ENCODE measurements at regions not wholly inside any gene's neighbourhood (a gene's known extent, or its start where the extent isn't known, plus 50 kb on each side); places are given as distances from the start of the nearest gene placed in this dataset.

- Mint-ChIP-seq H3K9me3 (no peaks in the 10 kb centered on the region), H3K4me1 (ENCODE audit: low read depth) (peaks cover 50% of the 10 kb centered on the region), H3K27ac (no peak overlapping the region), H3K27me3 (ENCODE audit: insufficient read depth) (no peaks in the 10 kb centered on the region), H3K36me3 (ENCODE audit: low read depth) (no peaks in the 10 kb centered on the region; the same call in 1 of the 2 replicates), H3K4me3 (no peak overlapping the region)
- TF ChIP-seq CTCF (IDR thresholded peaks at IDR 0.05), result no peak
- DNase-seq, result no peak
Observed at GRCh38 chr12:84135586-84136279, 776.9 kb downstream of the SLC6A15 start.

GRCh38 chr12:84134797-84135366 lies 777.7 kb downstream of the SLC6A15 start:
- Mint-ChIP-seq H3K27me3 (ENCODE audit: insufficient read depth) (no peaks in the 10 kb centered on the region), H3K4me1 (ENCODE audit: low read depth) (peaks cover 57% of the 10 kb centered on the region), H3K9me3 (no peaks in the 10 kb centered on the region), H3K27ac (no peak overlapping the region), H3K36me3 (ENCODE audit: low read depth) (no peaks in the 10 kb centered on the region; the same call in 1 of the 2 replicates), H3K4me3 (no peak overlapping the region)
- TF ChIP-seq CTCF (IDR thresholded peaks at IDR 0.05), result no peak
- no peak for DNase-seq

GRCh38 chr12:84131076-84131475 lies 781.5 kb downstream of the SLC6A15 start:
- H3K36me3 Mint-ChIP-seq (ENCODE audit: low read depth), result no peaks in the 10 kb centered on the region; the same call in 1 of the 2 replicates
- DNase-seq, result peak; percentile 48
- H3K9me3 Mint-ChIP-seq, result no peaks in the 10 kb centered on the region
- peak overlapping the region; percentile 41 for H3K4me3 Mint-ChIP-seq
- H3K4me1 Mint-ChIP-seq (ENCODE audit: low read depth), result peaks cover 43% of the 10 kb centered on the region
- H3K27ac Mint-ChIP-seq, result peak overlapping the region; percentile 80
- no peak for TF ChIP-seq CTCF (IDR thresholded peaks at IDR 0.05)
- no peaks in the 10 kb centered on the region for H3K27me3 Mint-ChIP-seq (ENCODE audit: insufficient read depth)

GRCh38 chr12:84128117-84128991 lies 784.2 kb downstream of the SLC6A15 start:
- Mint-ChIP-seq H3K36me3 (ENCODE audit: low read depth) (no peaks in the 10 kb centered on the region; the same call in 1 of the 2 replicates), H3K4me1 (ENCODE audit: low read depth) (peaks cover 23% of the 10 kb centered on the region), H3K27me3 (ENCODE audit: insufficient read depth) (no peaks in the 10 kb centered on the region), H3K4me3 (no peak overlapping the region), H3K27ac (no peak overlapping the region), H3K9me3 (no peaks in the 10 kb centered on the region)
- no peak for TF ChIP-seq CTCF (IDR thresholded peaks at IDR 0.05)
- DNase-seq, result no peak

GRCh38 chr12:84124211-84124610 lies 788.4 kb downstream of the SLC6A15 start:
- no peak for TF ChIP-seq CTCF (IDR thresholded peaks at IDR 0.05)
- H3K4me1 Mint-ChIP-seq (ENCODE audit: low read depth), result no peaks in the 10 kb centered on the region
- H3K27ac Mint-ChIP-seq, result no peak overlapping the region
- no peak for DNase-seq
- no peaks in the 10 kb centered on the region for H3K36me3 Mint-ChIP-seq (ENCODE audit: low read depth)
- peaks cover 2% of the 10 kb centered on the region; the same call in 1 of the 2 replicates for H3K27me3 Mint-ChIP-seq (ENCODE audit: insufficient read depth)
- H3K9me3 Mint-ChIP-seq, result no peaks in the 10 kb centered on the region
- H3K4me3 Mint-ChIP-seq, result no peak overlapping the region

Data from HFFc6 (cell line).